GM12878 (cell line): ENCODE measurements at regions not wholly inside any gene's neighbourhood (a gene's known extent, or its start where the extent isn't known, plus 50 kb on each side); places are given as distances from the start of the nearest gene placed in this dataset.
"Not testable (repeated sequence)": the region's sequence is repeated elsewhere in the genome, so short reads cannot be mapped to it uniquely, and the experiment has no call there.

Source experiments
- ATAC-seq: fragments of 200-7000 bp; cut with Tn5 transposase; 3 replicates; pipeline ENCODE4 v1.9.1; 2020; ENCODE audit warnings: mild to moderate bottlenecking, moderate library complexity
- BruUV-seq: library from RNA; stranded (reverse); fragments of 400-500 nt; replicated peaks from 2 replicates; lab custom pipeline; 2021; lab: Mats Ljungman, UMichigan
- CTCF ChIA-PET: fragments of 300-600 bp; sonication (Branson Sonifier 250); formaldehyde crosslinking; extraction: SDS; loops from one replicate; lab custom pipeline; 2021; ENCODE audit warnings: inconsistent platforms; lab: Yijun Ruan, JAX
- POLR2A ChIA-PET: fragments of 350-600 bp; formaldehyde crosslinking; extraction: SDS; loops from one replicate; lab custom pipeline; 2021; ENCODE audit warnings: inconsistent platforms; lab: Charles Lee
- RAD21 ChIA-PET: fragments of 300-600 bp; sonication (Branson Sonifier 250); formaldehyde crosslinking; loops from one replicate; lab custom pipeline; 2023; ENCODE audit warnings: antibody characterized with exemption; ENCODE audit not compliant: unreplicated experiment; lab: Charles Lee
- SMC1A ChIA-PET: fragments of 300-600 bp; sonication (Branson Sonifier 250); formaldehyde crosslinking; loops from one replicate; lab custom pipeline; 2023; ENCODE audit not compliant: unreplicated experiment, uncharacterized antibody; lab: Charles Lee
- DNase-seq: peaks from one replicate; pipeline ENCODE4 v3.0.0-alpha.2; 2011; ENCODE audit warnings: low read depth, low spot score
- FAIRE-seq: peaks from 3 replicates; lab custom pipeline; 2011; peaks lifted over from hg19 to GRCh38; lab: Jason Lieb, UNC
- H2AFZ ChIP-seq: 2 replicates; pipeline ENCODE4 v1.6.0; 2011; ENCODE audit warnings: low read depth, low read length, control low read depth; ENCODE audit not compliant: control insufficient read depth
- H3K27ac ChIP-seq: 2 replicates; pipeline ENCODE4 v1.5.1; 2011; ENCODE audit warnings: control low read depth; ENCODE audit not compliant: control insufficient read depth, insufficient read depth
- H3K27me3 ChIP-seq, 2 experiments: replicated peaks in 1 of 2; 2 replicates each; pipeline versions ENCODE4 v1.6.0 to v1.6.1; 2011; ENCODE audit warnings: low read length in 1 of 2; ENCODE audit not compliant: control insufficient read depth in 2 of 2, insufficient read depth in 2 of 2
- H3K36me3 ChIP-seq, 2 experiments: 2 replicates each; pipeline ENCODE4 v1.5.1; 2011; ENCODE audit warnings: low read length in 1 of 2; ENCODE audit not compliant: control insufficient read depth in 2 of 2, insufficient read depth in 2 of 2
- H3K4me1 ChIP-seq: 2 replicates; pipeline ENCODE4 v1.6.1; 2011; ENCODE audit warnings: mild to moderate bottlenecking, low read length, moderate library complexity, mixed read lengths; ENCODE audit not compliant: control insufficient read depth, insufficient read depth
- H3K4me2 ChIP-seq: 2 replicates; pipeline ENCODE4 v1.6.0; 2011; ENCODE audit warnings: control low read depth; ENCODE audit not compliant: control insufficient read depth, insufficient read depth
- H3K4me3 ChIP-seq: fragments of 200-600 bp; sonication (generic); 2 replicates; pipeline ENCODE4 v1.5.1; 2016
- H3K79me2 ChIP-seq: 2 replicates; pipeline ENCODE4 v1.6.0; 2011; ENCODE audit warnings: low read length; ENCODE audit not compliant: control insufficient read depth, insufficient read depth
- H3K9ac ChIP-seq: 2 replicates; pipeline ENCODE4 v1.8.0; 2011; ENCODE audit warnings: low read length, control low read depth, mixed read lengths; ENCODE audit not compliant: control insufficient read depth, insufficient read depth
- H3K9me3 ChIP-seq: replicated peaks from 3 replicates; pipeline ENCODE4 v1.5.1; 2011; ENCODE audit warnings: mild to moderate bottlenecking, low read length; ENCODE audit not compliant: control insufficient read depth, insufficient read depth
- H4K20me1 ChIP-seq: 2 replicates; pipeline ENCODE4 v1.6.0; 2011; ENCODE audit not compliant: control insufficient read depth, insufficient read depth
- ATF7 ChIP-seq: fragments of 450-650 bp; IDR thresholded peaks from 2 replicates; pipeline ENCODE4 v1.6.1; 2016; ENCODE audit warnings: low read depth, mild to moderate bottlenecking
- E2F8 ChIP-seq: fragments of 450-650 bp; IDR thresholded peaks from 2 replicates; pipeline ENCODE4 v1.6.1; 2018; ENCODE audit warnings: mild to moderate bottlenecking, low read depth, moderate library complexity; ENCODE audit not compliant: partially characterized antibody
- IKZF2 ChIP-seq, 2 experiments: fragments of 450-650 bp; IDR thresholded peaks; 2 replicates each; pipeline ENCODE4 v1.6.1; 2017; ENCODE audit warnings: mild to moderate bottlenecking in 2 of 2, moderate library complexity in 2 of 2
- ZNF592 ChIP-seq: fragments of 450-650 bp; IDR thresholded peaks from 2 replicates; pipeline ENCODE4 v1.6.1; 2017; ENCODE audit warnings: mild to moderate bottlenecking, moderate library complexity
- WGBS: methylation state at CpG from one replicate; pipeline ENCODE4 v1.1.6; 2016; ENCODE audit warnings: low lambda C conversion rate; ENCODE audit not compliant: insufficient replicate concordance, insufficient coverage; ENCODE audit errors: missing lambda C conversion rate; 5-methylcytosine and 5-hydroxymethylcytosine counted together
- in situ Hi-C: fragments of 300-500 bp; cut with MboI; formaldehyde crosslinking; loops from 9 replicates; pipeline ENCODE4 v1.14.3; 2018; ENCODE audit warnings: mixed read lengths
- intact Hi-C: fragments of 100-400 bp; cut with micrococcal nuclease; formaldehyde crosslinking; loops from one replicate; pipeline ENCODE4 v1.14.2; 2022; ENCODE audit not compliant: unreplicated experiment
- TF ChIP-seq, protein P1 (sequence below): IDR thresholded peaks from 2 replicates; pipeline ENCODE4 v1.6.1; 2011; ENCODE audit warnings: borderline replicate concordance, low read depth, mild to moderate bottlenecking, moderate library complexity, mixed read lengths, low read length; ENCODE audit not compliant: insufficient read depth; ENCODE audit errors: extremely low read length

DNA sequence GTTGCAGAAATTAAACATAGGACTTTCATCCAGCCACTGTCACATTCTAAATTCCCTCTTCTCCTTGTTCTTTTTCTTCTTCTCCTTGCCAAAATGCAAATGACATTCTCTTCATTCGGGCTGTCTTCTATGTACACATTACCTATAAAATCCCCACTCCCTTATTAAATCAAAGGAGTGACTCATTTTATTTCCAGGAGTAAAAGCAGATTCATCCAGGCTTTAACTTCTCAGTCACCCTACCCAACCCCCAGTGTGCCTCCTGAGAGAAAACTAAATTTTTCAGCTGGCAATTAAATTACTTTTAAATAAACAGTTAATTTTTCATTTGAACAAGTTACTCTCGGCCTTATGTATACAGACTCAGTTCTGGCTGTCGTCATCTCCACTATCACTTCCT lies 223.9 kb upstream of the SHH start (continued):
- TF ChIP-seq ZNF592 = no peak
- TF ChIP-seq, protein P1, sequence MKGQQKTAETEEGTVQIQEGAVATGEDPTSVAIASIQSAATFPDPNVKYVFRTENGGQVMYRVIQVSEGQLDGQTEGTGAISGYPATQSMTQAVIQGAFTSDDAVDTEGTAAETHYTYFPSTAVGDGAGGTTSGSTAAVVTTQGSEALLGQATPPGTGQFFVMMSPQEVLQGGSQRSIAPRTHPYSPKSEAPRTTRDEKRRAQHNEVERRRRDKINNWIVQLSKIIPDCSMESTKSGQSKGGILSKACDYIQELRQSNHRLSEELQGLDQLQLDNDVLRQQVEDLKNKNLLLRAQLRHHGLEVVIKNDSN = no peak
- TF ChIP-seq IKZF2 (IDR thresholded peaks at IDR 0.05) = no peak
- TF ChIP-seq E2F8 = no peak
- TF ChIP-seq ATF7 = no peak

DNA sequence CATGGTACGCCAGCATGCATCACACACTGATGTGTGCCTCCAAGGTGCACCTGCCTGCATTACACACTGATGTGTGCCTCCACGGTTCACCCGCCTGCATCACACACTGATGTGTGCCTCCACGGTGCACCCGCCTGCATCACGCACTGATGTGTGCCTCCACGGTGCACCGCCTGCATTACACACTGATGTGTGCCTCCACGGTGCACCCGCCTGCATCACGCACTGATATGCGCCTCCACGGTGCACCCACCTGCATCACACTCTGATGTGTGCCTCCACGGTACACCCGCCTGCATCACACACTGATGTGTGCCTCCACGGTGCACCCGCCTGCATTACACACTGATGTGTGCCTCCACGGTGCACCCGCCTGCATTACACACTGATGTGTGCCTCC lies 223.1 kb upstream of the SHH start:
- BruUV-seq, H3K4me1 ChIP-seq, CTCF ChIA-PET, H3K27me3 ChIP-seq, in situ Hi-C loops, H3K4me2 ChIP-seq, FAIRE-seq, H3K4me3 ChIP-seq, POLR2A ChIA-PET, intact Hi-C loops, H3K9ac ChIP-seq, DNase-seq, SMC1A ChIA-PET, H3K79me2 ChIP-seq, H4K20me1 ChIP-seq, H3K9me3 ChIP-seq, RAD21 ChIA-PET, H3K27ac ChIP-seq, H3K36me3 ChIP-seq, H2AFZ ChIP-seq, ATAC-seq: not testable (repeated sequence)
- WGBS = 79% methylated on average over 19 of the region's 19 CpGs
